HG03442 (cell line): ENCODE measurements at regions not wholly inside any gene's neighbourhood (a gene's known extent, or its start where the extent isn't known, plus 50 kb on each side); places are given as distances from the start of the nearest gene placed in this dataset.
"Not testable (repeated sequence)": the region's sequence is repeated elsewhere in the genome, so short reads cannot be mapped to it uniquely, and the experiment has no call there.

Experiments
- ATAC-seq: cut with Tn5 transposase; IDR thresholded peaks from one replicate; pipeline ENCODE4 v1.9.1; 2021; ENCODE audit warnings: mild to moderate bottlenecking, moderate library complexity; ENCODE audit not compliant: unreplicated experiment

DNA sequence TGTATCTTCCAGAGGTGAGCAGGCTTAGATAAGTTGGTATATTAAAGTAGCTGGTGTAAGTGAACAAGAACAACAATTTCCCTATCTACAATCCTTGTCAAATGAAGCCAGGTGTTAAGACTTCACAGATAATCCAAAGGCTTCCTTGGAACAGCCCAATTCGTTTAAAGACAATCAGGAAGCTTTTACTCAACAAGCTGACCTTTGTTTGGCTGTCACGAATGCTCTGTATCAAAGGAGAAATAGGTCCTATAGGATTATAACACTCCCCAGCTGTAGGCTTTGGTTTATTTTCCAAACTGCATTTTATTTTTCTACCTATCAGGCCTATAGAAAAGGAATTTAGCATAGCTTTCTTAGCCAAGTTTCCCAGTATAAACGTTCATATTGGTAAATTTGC lies 766.5 kb upstream of the GOT2 start:
- no peak for ATAC-seq

DNA sequence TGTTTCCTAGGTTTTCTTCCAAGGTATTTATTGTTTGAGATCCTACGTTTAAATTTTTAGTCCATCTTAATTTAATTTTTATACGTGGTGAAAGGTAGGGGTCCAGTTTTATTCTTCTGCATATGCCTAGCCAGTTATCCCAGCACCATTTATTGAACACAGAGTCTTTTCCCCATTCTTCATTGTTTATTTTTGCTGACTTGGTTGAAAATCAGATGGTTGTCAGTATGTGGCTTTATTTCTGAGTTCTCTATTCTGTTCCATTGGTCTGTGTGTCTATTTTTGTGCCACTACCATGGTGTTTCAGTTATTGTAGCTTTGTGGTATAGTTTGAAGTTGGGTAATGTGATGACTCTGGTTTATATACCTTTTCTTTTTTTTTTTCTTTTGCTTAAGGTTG lies 753.0 kb upstream of the GOT2 start:
- ATAC-seq, result no peak

GRCh38 chr16:59484833-59485516 lies 750.9 kb upstream of the GOT2 start:
- no peak for ATAC-seq

GRCh38 chr16:59478838-59479237 lies 744.7 kb upstream of the GOT2 start:
- no peak for ATAC-seq

DNA sequence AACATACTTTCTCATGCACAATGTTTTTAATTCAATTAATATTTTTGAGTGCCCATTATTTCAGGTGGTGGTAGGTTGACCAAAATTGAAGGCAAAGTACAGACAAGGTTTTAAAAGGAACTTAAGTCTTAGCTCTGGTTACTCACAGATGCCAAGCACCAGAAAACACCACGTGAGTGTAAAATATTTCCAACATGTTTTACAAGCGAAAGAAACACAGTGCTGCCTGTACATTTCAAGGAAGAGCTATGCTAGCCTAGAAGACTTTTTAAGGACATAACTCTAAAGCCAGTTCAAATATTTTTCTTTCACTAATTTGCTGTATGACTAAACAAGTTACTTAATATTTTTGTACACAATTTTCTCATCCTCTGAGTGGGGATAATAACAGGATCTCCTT lies 736.4 kb upstream of the GOT2 start:
- no peak for ATAC-seq

GRCh38 chr16:59469266-59469665 lies 735.1 kb upstream of the GOT2 start:
- ATAC-seq, result no peak

GRCh38 chr16:59463776-59464175 lies 729.7 kb upstream of the GOT2 start:
- ATAC-seq, result no peak

DNA sequence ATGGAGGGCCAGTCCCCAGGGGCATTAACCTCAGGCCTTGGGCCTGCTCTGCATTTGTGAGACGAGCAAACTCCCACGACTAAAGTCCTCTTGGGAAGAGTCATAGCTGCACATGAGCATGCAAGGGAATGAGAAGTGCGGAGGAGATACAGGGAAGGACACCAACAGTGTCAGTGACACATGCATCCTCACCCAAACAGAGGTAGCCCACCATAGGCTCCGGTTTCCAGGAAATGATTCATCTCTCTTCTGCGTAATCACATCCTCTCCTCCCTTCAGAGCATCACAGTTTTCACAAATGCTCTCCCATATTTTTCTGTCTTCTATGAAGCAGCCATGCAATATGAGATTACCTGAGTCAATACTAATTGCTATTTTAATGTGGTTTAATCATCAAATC lies 725.7 kb upstream of the GOT2 start:
- ATAC-seq, result no peak

DNA sequence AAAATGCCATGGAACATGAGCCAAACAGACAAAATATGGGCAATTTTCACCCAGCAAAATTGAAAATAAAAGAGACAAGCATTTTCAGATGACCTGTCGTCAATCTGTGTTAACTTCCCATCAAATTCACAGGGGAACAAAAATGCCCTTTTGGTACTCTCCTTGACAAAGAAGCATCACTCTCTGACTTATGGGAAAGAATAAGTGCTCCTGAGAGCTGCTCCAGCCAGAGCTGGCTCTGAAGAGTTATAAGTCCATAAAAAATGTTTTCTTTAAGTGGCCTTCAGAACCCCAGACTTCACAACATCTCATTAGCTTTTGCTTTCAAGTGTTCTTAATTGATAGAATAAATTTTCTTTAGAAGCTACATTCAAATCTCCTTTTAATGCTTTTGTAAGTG lies 721.4 kb upstream of the GOT2 start:
- ATAC-seq, result no peak

DNA sequence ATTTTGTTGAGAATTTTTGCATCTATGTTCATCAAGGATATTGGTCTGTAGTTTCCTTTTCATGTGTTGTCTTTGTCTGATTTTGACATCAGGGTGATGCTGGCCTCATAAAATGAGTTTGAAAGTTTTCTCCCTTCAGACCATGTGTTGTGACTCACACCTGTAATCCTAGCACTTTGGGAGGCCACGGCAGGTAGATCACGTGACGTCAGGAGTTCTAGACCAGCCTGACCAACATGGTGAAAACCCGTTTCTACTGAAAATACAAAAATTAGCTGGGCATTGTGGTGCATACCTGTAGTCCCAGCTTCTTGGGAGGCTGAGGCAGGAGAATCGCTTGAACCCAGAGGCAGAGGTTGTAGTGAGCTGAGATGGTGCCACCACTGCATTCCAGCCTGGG lies 716.4 kb upstream of the GOT2 start:
- ATAC-seq, result not testable (repeated sequence)

GRCh38 chr16:59440502-59440901 lies 706.4 kb upstream of the GOT2 start:
- no peak for ATAC-seq

- ATAC-seq, result no peak
Observed at GRCh38 chr16:59432896-59433295, 698.8 kb upstream of the GOT2 start.

DNA sequence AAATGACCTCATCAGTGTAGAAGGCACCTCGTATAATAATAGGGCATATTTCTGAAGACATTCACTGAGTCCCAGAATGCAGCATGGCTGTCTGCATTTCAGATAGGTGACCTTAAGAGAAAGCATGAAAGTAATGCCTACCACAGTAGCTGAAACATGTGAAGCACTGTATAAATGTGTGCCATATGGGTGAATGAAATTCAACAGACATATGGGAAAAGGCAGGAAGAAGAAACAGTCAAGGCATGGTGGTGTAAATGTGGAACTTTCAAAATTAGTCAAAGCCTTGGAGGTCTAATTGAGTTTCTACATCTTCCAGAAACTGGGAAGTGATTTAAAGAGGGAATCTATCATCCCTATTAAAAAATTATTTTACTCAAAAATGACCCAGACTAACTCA lies 698.2 kb upstream of the GOT2 start:
- no peak for ATAC-seq

GRCh38 chr16:59424714-59425273 lies 690.7 kb upstream of the GOT2 start:
- no peak for ATAC-seq

- ATAC-seq, result no peak
Observed at GRCh38 chr16:59411961-59412841, 678.1 kb upstream of the GOT2 start.

GRCh38 chr16:59410451-59410850 lies 676.3 kb upstream of the GOT2 start:
- no peak for ATAC-seq

DNA sequence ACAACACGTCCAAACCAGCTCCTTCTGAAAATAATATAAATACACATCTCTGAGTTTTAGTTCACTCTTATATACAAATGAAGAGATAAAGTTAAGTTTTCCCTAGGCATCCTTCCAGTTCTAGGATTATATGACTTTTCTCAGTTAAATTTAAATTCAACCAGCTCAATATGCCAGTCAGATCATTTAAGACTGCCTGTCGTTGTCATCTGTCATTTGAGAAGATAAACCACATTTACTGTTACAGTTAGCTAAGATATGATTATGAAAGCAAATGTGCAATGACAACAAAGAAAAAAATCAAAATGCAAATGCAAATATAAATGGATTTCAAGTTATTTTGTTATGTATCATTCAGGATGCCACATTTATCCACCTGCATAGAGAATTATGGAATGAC lies 671.7 kb upstream of the GOT2 start:
- ATAC-seq, result no peak

DNA sequence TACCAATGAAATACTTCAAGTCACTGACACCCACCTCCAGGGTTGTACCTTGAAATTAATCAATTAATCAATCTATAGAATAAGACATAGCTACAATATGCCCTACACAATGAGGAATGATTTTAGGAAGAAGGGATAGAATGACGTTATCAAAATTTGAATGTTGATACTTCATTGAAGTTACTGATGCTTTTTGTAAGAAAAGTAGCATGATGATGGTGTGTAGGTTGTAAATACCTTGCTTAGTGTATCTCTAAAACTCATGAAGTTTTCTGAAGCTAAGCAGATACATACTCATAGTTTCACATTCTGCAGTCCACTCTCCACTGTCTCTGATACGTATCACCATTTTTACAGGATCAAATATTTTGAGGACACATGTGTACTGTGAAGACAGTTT lies 670.4 kb upstream of the GOT2 start:
- no peak for ATAC-seq

DNA sequence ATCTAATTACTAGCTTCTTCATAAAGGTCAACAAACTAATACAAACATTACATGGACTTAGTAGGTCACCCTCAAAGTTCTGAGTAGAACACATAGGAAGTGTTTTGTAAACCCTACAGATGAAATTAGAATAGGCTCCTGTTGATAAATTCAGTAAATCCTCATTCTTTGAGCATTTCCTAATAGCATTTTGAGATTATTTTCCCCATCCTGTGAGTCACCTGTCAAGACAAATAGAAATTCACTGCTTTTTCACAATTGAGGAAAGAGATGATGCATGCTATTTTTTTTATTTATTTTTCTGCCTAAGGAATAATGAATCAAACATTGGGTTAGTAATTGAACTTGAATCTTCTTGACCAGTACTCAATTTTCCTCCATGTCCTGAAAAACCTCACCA lies 666.7 kb upstream of the GOT2 start:
- ATAC-seq, result no peak

- ATAC-seq, result no peak
Observed at GRCh38 chr16:59397638-59398037, 663.5 kb upstream of the GOT2 start.

- ATAC-seq, result no peak
Observed at GRCh38 chr16:59394526-59394925, 660.4 kb upstream of the GOT2 start.

- no peak for ATAC-seq
Observed at GRCh38 chr16:59392911-59393310, 658.8 kb upstream of the GOT2 start.
